Endothelial cell of umbilical vein (primary cell): ENCODE measurements at regions not wholly inside any gene's neighbourhood (a gene's known extent, or its start where the extent isn't known, plus 50 kb on each side); places are given as distances from the start of the nearest gene placed in this dataset.

ENCODE experiments used
- BruUV-seq: library from RNA; stranded (reverse); fragments of 400-500 nt; replicated peaks from 2 replicates; lab custom pipeline; 2021; lab: Mats Ljungman, UMichigan
- CTCF ChIA-PET: fragments of 300-600, 350-600 bp; sonication (Branson Sonifier 250); formaldehyde crosslinking; loops from one replicate; lab custom pipeline; 2021; ENCODE audit warnings: antibody characterized with exemption, inconsistent platforms; lab: Charles Lee
- POLR2A ChIA-PET: fragments of 300-600, 350-600 bp; sonication (Branson Sonifier 250); formaldehyde crosslinking; loops from one replicate; lab custom pipeline; 2021; ENCODE audit warnings: antibody characterized with exemption, inconsistent platforms; lab: Charles Lee
- DNase-seq: peaks from one replicate; pipeline ENCODE4 v3.0.0-alpha.2; 2011; ENCODE audit warnings: low read depth, low spot score
- FAIRE-seq: peaks from 2 replicates; lab custom pipeline; 2011; peaks lifted over from hg19 to GRCh38; lab: Jason Lieb, UNC
- H2AFZ ChIP-seq: 2 replicates; pipeline ENCODE4 v1.6.0; 2012; ENCODE audit warnings: low read depth, low read length, control low read depth, inconsistent platforms
- H3K27ac ChIP-seq: 2 replicates; pipeline ENCODE4 v1.5.1; 2011; ENCODE audit warnings: low read depth, mild to moderate bottlenecking, control low read depth, low read length, moderate library complexity; ENCODE audit not compliant: insufficient read depth
- H3K27me3 ChIP-seq, 2 experiments: 2 replicates each; pipeline versions ENCODE4 v1.6.0 to v1.6.1; 2011; ENCODE audit warnings: low read length in 2 of 2, mixed read lengths in 1 of 2; ENCODE audit not compliant: control insufficient read depth in 2 of 2, insufficient read depth in 2 of 2
- H3K36me3 ChIP-seq, 2 experiments: 2 replicates in 1 of 2; 3 replicates in 1 of 2; pipeline ENCODE4 v1.5.1; 2011; ENCODE audit warnings: low read length in 2 of 2, mild to moderate bottlenecking in 1 of 2, moderate library complexity in 1 of 2; ENCODE audit not compliant: control insufficient read depth in 2 of 2, insufficient read depth in 2 of 2; ENCODE audit errors: extremely low read depth in 1 of 2
- H3K4me1 ChIP-seq: 3 replicates; pipeline ENCODE4 v1.5.1; 2011; ENCODE audit warnings: mild to moderate bottlenecking, low read length; ENCODE audit not compliant: control insufficient read depth, insufficient read depth; ENCODE audit errors: extremely low read depth
- H3K4me2 ChIP-seq: 2 replicates; pipeline ENCODE4 v1.6.1; 2011; ENCODE audit warnings: low read length, control low read depth, mixed read lengths; ENCODE audit not compliant: insufficient read depth
- H3K4me3 ChIP-seq, 3 experiments: fragments of 200-600 bp in 1 of 3; sonication (generic), shearing (Covaris generic) in 1 of 3; replicated peaks in 1 of 3; 2 replicates each; pipeline ENCODE4 v1.5.1; 2011 to 2016; ENCODE audit warnings: control low read depth in 3 of 3, low read length in 3 of 3, mild to moderate bottlenecking in 2 of 3, inconsistent platforms in 1 of 3, low read depth in 1 of 3, moderate library complexity in 1 of 3; ENCODE audit not compliant: insufficient read depth in 1 of 3
- H3K79me2 ChIP-seq: 2 replicates; pipeline ENCODE4 v1.6.0; 2012; ENCODE audit warnings: low read length, inconsistent platforms; ENCODE audit not compliant: control insufficient read depth, insufficient read depth
- H3K9ac ChIP-seq: replicated peaks from 2 replicates; pipeline ENCODE3; 2011; ENCODE audit warnings: low read length, control low read depth; ENCODE audit not compliant: insufficient read depth; ENCODE audit errors: extremely low read depth
- H3K9me1 ChIP-seq: replicated peaks from 3 replicates; pipeline ENCODE4 v1.6.0; 2011; ENCODE audit warnings: mild to moderate bottlenecking, low read length; ENCODE audit not compliant: control insufficient read depth, insufficient read depth; ENCODE audit errors: extremely low read depth
- H3K9me3 ChIP-seq: replicated peaks from 2 replicates; pipeline ENCODE4 v1.5.1; 2012; ENCODE audit warnings: low read length, inconsistent platforms; ENCODE audit not compliant: control insufficient read depth, insufficient read depth
- H4K20me1 ChIP-seq: replicated peaks from 2 replicates; pipeline ENCODE3; 2011; ENCODE audit warnings: mild to moderate bottlenecking, low read length; ENCODE audit not compliant: control insufficient read depth, insufficient read depth; ENCODE audit errors: extremely low read depth
- CTCF ChIP-seq, 2 donors: IDR thresholded peaks; 1 replicate in 1 of 2; 2 replicates in 1 of 2; pipeline ENCODE4 v1.5.1; 2011; ENCODE audit warnings: low read length in 2 of 2, mild to moderate bottlenecking in 2 of 2, moderate library complexity in 2 of 2, control low read depth in 1 of 2, inconsistent platforms in 1 of 2, low read depth in 1 of 2; ENCODE audit not compliant: insufficient read depth in 1 of 2; ENCODE audit errors: extremely low read depth in 1 of 2
- EZH2 ChIP-seq: IDR thresholded peaks from 2 replicates; pipeline ENCODE4 v1.6.1; 2012; ENCODE audit warnings: borderline replicate concordance, low read depth, mild to moderate bottlenecking, moderate library complexity, low read length, inconsistent platforms; ENCODE audit not compliant: severe bottlenecking
- FOS ChIP-seq: IDR thresholded peaks from 2 replicates; pipeline ENCODE4 v1.6.1; 2011; ENCODE audit warnings: mild to moderate bottlenecking, low read length, moderate library complexity, borderline replicate concordance; ENCODE audit not compliant: insufficient read depth
- GATA2 ChIP-seq: IDR thresholded peaks from 2 replicates; pipeline ENCODE4 v1.7.0; 2011; ENCODE audit warnings: low read depth, mild to moderate bottlenecking, moderate library complexity, mixed read lengths, low read length; ENCODE audit not compliant: insufficient read length, insufficient read depth
- JUN ChIP-seq: IDR thresholded peaks from 2 replicates; pipeline ENCODE4 v1.6.1; 2011; ENCODE audit warnings: borderline replicate concordance, low read depth; ENCODE audit not compliant: insufficient read length, insufficient read depth
- MYC ChIP-seq: IDR thresholded peaks from one replicate; pipeline ENCODE4 v1.6.1; 2011; ENCODE audit warnings: mild to moderate bottlenecking, low read depth, low read length
- POLR2A ChIP-seq: IDR thresholded peaks from 2 replicates; pipeline ENCODE4 v1.6.1; 2012; ENCODE audit warnings: low read depth, mild to moderate bottlenecking, control low read depth, low read length
- POLR2AphosphoS5 ChIP-seq: IDR thresholded peaks from 2 replicates; pipeline ENCODE4 v1.6.1; 2012; ENCODE audit warnings: low read depth, mild to moderate bottlenecking, control low read depth, low read length, moderate library complexity; ENCODE audit not compliant: insufficient read depth
- dilution Hi-C: fragments of 300-500 bp; cut with MboI; formaldehyde crosslinking; loops from one replicate; pipeline ENCODE4 v1.15.0; 2019; ENCODE audit warnings: low sequenced_read_pairs; ENCODE audit not compliant: extremely low pct_ligation_motif_present
- intact Hi-C: fragments of 100-400 bp; cut with micrococcal nuclease; formaldehyde crosslinking; loops from one replicate; pipeline ENCODE4 v1.10.0; 2022
- TF ChIP-seq, protein P1 (sequence below): IDR thresholded peaks from 2 replicates; pipeline ENCODE4 v1.6.1; 2011; ENCODE audit not compliant: insufficient read depth, insufficient read length

DNA sequence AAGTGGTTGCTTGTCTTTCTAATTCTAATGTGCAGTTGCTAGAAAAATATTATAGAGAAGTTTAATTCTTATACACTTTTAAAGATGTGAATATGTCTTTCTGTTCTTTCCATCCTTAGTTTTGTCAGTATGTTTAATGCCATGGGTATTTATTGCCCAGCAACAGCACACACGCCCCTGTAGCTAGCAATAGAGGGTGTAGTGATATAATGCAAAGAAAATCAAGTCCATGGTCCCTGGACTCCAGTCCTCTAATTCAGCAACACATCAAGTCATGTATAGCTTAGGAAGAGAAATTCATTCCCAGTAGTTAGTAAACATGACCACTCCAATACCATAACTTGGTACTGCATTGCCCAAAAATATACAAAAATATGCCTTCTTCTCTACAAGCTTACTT, 292.4 kb upstream of the NR2F2 start:
- Histone ChIP-seq H3K9me3 (no peaks in the 10 kb centered on the region), H3K4me2 (no peak overlapping the region), H3K9ac (no peak overlapping the region), H3K4me3 (no peak overlapping the region), H2AFZ (no peak overlapping the region), H3K9me1 (no peaks in the 10 kb centered on the region), H3K27ac (no peak overlapping the region), H3K27me3 (no peaks in the 10 kb centered on the region), H3K4me1 (no peaks in the 10 kb centered on the region), H4K20me1 (no peaks in the 10 kb centered on the region), H3K36me3 (no peaks in the 10 kb centered on the region), H3K79me2 (no peaks in the 10 kb centered on the region)
- BruUV-seq, result no TSS peak
- intact Hi-C loops, result no loop called here
- FAIRE-seq (no peak), DNase-seq (no peak)
- dilution Hi-C loops, result no loop called here
- CTCF ChIA-PET, result interaction anchor here (1.4 kb wide), 2 partner anchors 10 to 15 kb away, joined by 3 to 4 read pairs; no protein-coding TSS in a partner anchor
- no peak for TF ChIP-seq JUN
- no peak for TF ChIP-seq CTCF (IDR thresholded peaks at IDR 0.05; ENCODE audit: extremely low read depth in 1 of 2, insufficient read depth in 1 of 2, low read depth in 1 of 2, low read length in 2 of 2)
- no peak for TF ChIP-seq MYC
- no peak for TF ChIP-seq GATA2
- no peak for TF ChIP-seq POLR2A
- no peak for TF ChIP-seq EZH2
- TF ChIP-seq, protein P1, sequence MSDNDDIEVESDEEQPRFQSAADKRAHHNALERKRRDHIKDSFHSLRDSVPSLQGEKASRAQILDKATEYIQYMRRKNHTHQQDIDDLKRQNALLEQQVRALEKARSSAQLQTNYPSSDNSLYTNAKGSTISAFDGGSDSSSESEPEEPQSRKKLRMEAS, result no peak
- TF ChIP-seq POLR2AphosphoS5, result no peak
- no peak for TF ChIP-seq FOS
- POLR2A ChIA-PET, result interaction anchor here (0.7 kb wide), 1 partner anchor 24 kb away, joined by 3 read pairs; no protein-coding TSS in a partner anchor
